ENCODE measurements at regions not wholly inside any gene's neighbourhood (a gene's known extent, or its start where the extent isn't known, plus 50 kb on each side); places are given as distances from the start of the nearest gene placed in this dataset.

DNA sequence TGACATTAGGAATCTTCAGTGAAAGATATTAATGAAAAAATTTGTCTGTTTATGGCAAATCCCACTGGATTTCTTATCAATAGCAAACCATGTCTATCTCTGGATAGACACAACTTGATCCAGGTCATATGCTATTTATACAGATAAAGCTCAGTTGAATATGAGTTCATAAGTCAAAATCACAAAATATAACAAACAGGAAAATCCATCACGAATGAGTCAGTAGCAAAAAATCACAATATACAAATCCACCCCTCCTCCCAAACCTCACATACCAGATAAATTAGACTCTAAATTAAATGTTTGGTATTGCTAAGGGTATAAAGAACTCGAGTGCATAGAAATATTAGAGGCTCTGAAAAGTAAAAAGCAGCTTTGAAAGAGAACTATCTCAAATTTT is 420.5 kb downstream of the TLL1 start:
- Histone ChIP-seq H3K79me1 (ENCODE audit: low read depth, low read length) (no peaks in the 10 kb centered on the region), H3K23ac (ENCODE audit: insufficient read length) (no peak overlapping the region), H3K56ac (replicated peaks; ENCODE audit: insufficient read length, low read depth, low read length) (no peak overlapping the region), H3K4me2 (ENCODE audit: insufficient read depth in 1 of 2, low read depth in 2 of 2, low read length in 2 of 2) (no peak overlapping the region), H4K91ac (replicated peaks; ENCODE audit: insufficient read length, low read length) (no peak overlapping the region), H3K4me3 (ENCODE audit: extremely low read depth in 1 of 4, insufficient read depth in 2 of 4, low read depth in 3 of 4, low read length in 4 of 4) (no peak overlapping the region), H3K4me1 (replicated peaks in 1 of 4; ENCODE audit: control insufficient read depth in 3 of 4, insufficient read depth in 4 of 4, low read length in 3 of 4) (no peaks in the 10 kb centered on the region), H2AK5ac (ENCODE audit: low read depth, low read length) (no peak overlapping the region), H3K36me3 (ENCODE audit: control insufficient read depth in 2 of 4, insufficient read depth in 4 of 4, low read length in 3 of 4) (no peaks in the 10 kb centered on the region), H2BK12ac (ENCODE audit: low read depth, low read length) (no peak overlapping the region), H2AFZ (ENCODE audit: low read length) (no peak overlapping the region), H4K8ac (ENCODE audit: extremely low read depth, insufficient read depth, low read length) (no peak overlapping the region), H3K14ac (ENCODE audit: insufficient read length) (no peak overlapping the region), H3K9me3 (ENCODE audit: insufficient read depth in 2 of 2, low read depth in 1 of 2, low read length in 1 of 2) (no peaks in the 10 kb centered on the region), H3K18ac (ENCODE audit: extremely low read depth, low read length) (no peak overlapping the region), H3K9ac (replicated peaks in 1 of 4; ENCODE audit: extremely low read depth in 1 of 4, low read depth in 3 of 4, low read length in 3 of 4) (no peak overlapping the region), H3K27me3 (replicated peaks in 1 of 4; ENCODE audit: control insufficient read depth in 3 of 4, extremely low read depth in 1 of 4, insufficient read depth in 3 of 4, low read length in 3 of 4) (no peaks in the 10 kb centered on the region), H2BK20ac (ENCODE audit: low read length) (no peak overlapping the region), H3K79me2 (ENCODE audit: control insufficient read depth in 1 of 2, insufficient read depth in 2 of 2, low read length in 2 of 2) (no peaks in the 10 kb centered on the region), H4K5ac (ENCODE audit: insufficient read length, low read depth, low read length) (no peak overlapping the region), H4K20me1 (replicated peaks in 1 of 2; ENCODE audit: control insufficient read depth in 1 of 2, insufficient read depth in 2 of 2, low read length in 2 of 2) (no peaks in the 10 kb centered on the region), H2BK5ac (ENCODE audit: low read depth, low read length) (no peak overlapping the region), H3K27ac (ENCODE audit: low read depth, low read length) (no peak overlapping the region), H2BK15ac (ENCODE audit: low read length) (no peak overlapping the region), H2BK120ac (replicated peaks; ENCODE audit: low read depth, low read length) (no peak overlapping the region), H3K23me2 (ENCODE audit: low read depth, low read length) (no peaks in the 10 kb centered on the region), H3K4ac (replicated peaks; ENCODE audit: insufficient read length, low read depth, low read length) (no peak overlapping the region)
- 91% methylated on average over 2 of the region's 2 CpGs; no CpG with 5 or more reads in 1 of the 2 experiments for WGBS, 2 experiments (ENCODE audit: extremely low coverage in 1 of 2, insufficient coverage in 1 of 2, insufficient read length in 1 of 2, insufficient replicate concordance in 2 of 2, low coverage in 1 of 2, low lambda C conversion rate in 2 of 2, missing lambda C conversion rate in 1 of 2)
- FAIRE-seq (no peak), DNase-seq (ENCODE audit: low read depth in 1 of 2, low spot score in 2 of 2) (no peak)
- CTCF ChIA-PET (ENCODE audit: partially characterized antibody), result no interaction called here
- POLR2A ChIA-PET (ENCODE audit: partially characterized antibody), result no interaction called here
- TF ChIP-seq MAFK (IDR thresholded peaks at IDR 0.05; ENCODE audit: low read depth, low read length) (no peak), CEBPB (IDR thresholded peaks at IDR 0.05; ENCODE audit: low read depth, low read length) (no peak), SP4 (IDR thresholded peaks at IDR 0.05; ENCODE audit: low read length) (no peak), RBBP5 (IDR thresholded peaks at IDR 0.05; ENCODE audit: borderline replicate concordance, low read depth, low read length) (no peak), CHD1 (IDR thresholded peaks at IDR 0.05; ENCODE audit: low read depth, low read length) (no peak), POLR2AphosphoS5 (IDR thresholded peaks at IDR 0.05; ENCODE audit: low read depth, low read length) (no peak), RAD21 (IDR thresholded peaks at IDR 0.05 in 1 of 2, conservative IDR thresholded peaks at IDR 0.05 in 1 of 2; ENCODE audit: low read depth in 2 of 2, low read length in 2 of 2) (no peak), NANOG (IDR thresholded peaks at IDR 0.05; ENCODE audit: insufficient read depth, low read depth, low read length, poor library complexity, severe bottlenecking) (no peak), ASH2L (IDR thresholded peaks at IDR 0.05; ENCODE audit: low read length) (no peak), BRCA1 (IDR thresholded peaks at IDR 0.05; ENCODE audit: low read depth, low read length) (no peak), TBP (IDR thresholded peaks at IDR 0.05; ENCODE audit: low read depth, low read length) (no peak), NRF1 (IDR thresholded peaks at IDR 0.05; ENCODE audit: low read depth, low read length) (no peak), SUZ12 (IDR thresholded peaks at IDR 0.05; ENCODE audit: low read length) (no peak)
- TF ChIP-seq, protein P1, sequence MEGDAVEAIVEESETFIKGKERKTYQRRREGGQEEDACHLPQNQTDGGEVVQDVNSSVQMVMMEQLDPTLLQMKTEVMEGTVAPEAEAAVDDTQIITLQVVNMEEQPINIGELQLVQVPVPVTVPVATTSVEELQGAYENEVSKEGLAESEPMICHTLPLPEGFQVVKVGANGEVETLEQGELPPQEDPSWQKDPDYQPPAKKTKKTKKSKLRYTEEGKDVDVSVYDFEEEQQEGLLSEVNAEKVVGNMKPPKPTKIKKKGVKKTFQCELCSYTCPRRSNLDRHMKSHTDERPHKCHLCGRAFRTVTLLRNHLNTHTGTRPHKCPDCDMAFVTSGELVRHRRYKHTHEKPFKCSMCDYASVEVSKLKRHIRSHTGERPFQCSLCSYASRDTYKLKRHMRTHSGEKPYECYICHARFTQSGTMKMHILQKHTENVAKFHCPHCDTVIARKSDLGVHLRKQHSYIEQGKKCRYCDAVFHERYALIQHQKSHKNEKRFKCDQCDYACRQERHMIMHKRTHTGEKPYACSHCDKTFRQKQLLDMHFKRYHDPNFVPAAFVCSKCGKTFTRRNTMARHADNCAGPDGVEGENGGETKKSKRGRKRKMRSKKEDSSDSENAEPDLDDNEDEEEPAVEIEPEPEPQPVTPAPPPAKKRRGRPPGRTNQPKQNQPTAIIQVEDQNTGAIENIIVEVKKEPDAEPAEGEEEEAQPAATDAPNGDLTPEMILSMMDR (IDR thresholded peaks at IDR 0.05; ENCODE audit: control extremely low read depth in 1 of 3, insufficient read depth in 1 of 3, low read depth in 1 of 3, low read length in 3 of 3), result no peak
